ENCODE measurements at regions not wholly inside any gene's neighbourhood (a gene's known extent, or its start where the extent isn't known, plus 50 kb on each side); places are given as distances from the start of the nearest gene placed in this dataset.
"Not testable (repeated sequence)": the region's sequence is repeated elsewhere in the genome, so short reads cannot be mapped to it uniquely, and the experiment has no call there.

GRCh38 chr1:229118477-229119061 is 152.3 kb upstream of the RAB4A start:
- no peak for DNase-seq

- DNase-seq = no peak
Measured at GRCh38 chr1:229119161-229119560, 151.8 kb upstream of the RAB4A start.

- DNase-seq = no peak
Measured at GRCh38 chr1:229119876-229120275, 151.0 kb upstream of the RAB4A start.

- no peak for DNase-seq
Measured at GRCh38 chr1:229121845-229122436, 149.0 kb upstream of the RAB4A start.

GRCh38 chr1:229122606-229123005 is 148.3 kb upstream of the RAB4A start:
- DNase-seq = no peak

GRCh38 chr1:229124116-229124515 is 146.8 kb upstream of the RAB4A start:
- DNase-seq = peak; percentile 65

- no peak for DNase-seq
Measured at GRCh38 chr1:229124520-229125124, 146.3 kb upstream of the RAB4A start.

GRCh38 chr1:229127301-229127700 is 143.6 kb upstream of the RAB4A start:
- DNase-seq = peak; percentile 47

- no peak for DNase-seq
Measured at GRCh38 chr1:229128066-229128608, 142.8 kb upstream of the RAB4A start.

- no peak for DNase-seq
Measured at GRCh38 chr1:229129301-229130027, 141.4 kb upstream of the RAB4A start.

- DNase-seq = peak; percentile 64
Measured at GRCh38 chr1:229130028-229130668, 140.8 kb upstream of the RAB4A start.

GRCh38 chr1:229131243-229132105 is 139.4 kb upstream of the RAB4A start:
- DNase-seq = no peak

GRCh38 chr1:229132106-229132443 is 138.8 kb upstream of the RAB4A start:
- no peak for DNase-seq

GRCh38 chr1:229132706-229133105 is 138.2 kb upstream of the RAB4A start:
- no peak for DNase-seq

GRCh38 chr1:229133151-229133550 is 137.8 kb upstream of the RAB4A start:
- DNase-seq = no peak

GRCh38 chr1:229133811-229134210 is 137.1 kb upstream of the RAB4A start:
- no peak for DNase-seq

GRCh38 chr1:229134381-229135217 is 136.3 kb upstream of the RAB4A start:
- not testable (repeated sequence) for DNase-seq

- no peak for DNase-seq
Measured at GRCh38 chr1:229135773-229136172, 135.1 kb upstream of the RAB4A start.

GRCh38 chr1:229136822-229137221 is 134.1 kb upstream of the RAB4A start:
- DNase-seq = peak; percentile 40

GRCh38 chr1:229137271-229137670 is 133.6 kb upstream of the RAB4A start:
- DNase-seq = no peak

GRCh38 chr1:229138058-229138457 is 132.9 kb upstream of the RAB4A start:
- DNase-seq = no peak
